Peyer's patch (tissue), 4 donors: ENCODE measurements at regions not wholly inside any gene's neighbourhood (a gene's known extent, or its start where the extent isn't known, plus 50 kb on each side); places are given as distances from the start of the nearest gene placed in this dataset.

ENCODE experiments used
- DNase-seq, 3 donors: peaks; one replicate each; pipeline ENCODE4 v3.0.0-alpha.2; 2017 to 2019
- H3K27ac ChIP-seq, 4 donors: fragments of 200-600 bp; sonication (generic); one replicate each; pipeline ENCODE4 v1.5.1; 2016 to 2019
- H3K27me3 ChIP-seq, 2 donors: fragments of 200-600 bp; sonication (generic); one replicate each; pipeline ENCODE4 v1.5.1; 2019
- H3K36me3 ChIP-seq, 3 donors: fragments of 200-600 bp; sonication (generic); one replicate each; pipeline ENCODE4 v1.5.1; 2016 to 2019
- H3K4me1 ChIP-seq, 4 donors: fragments of 200-600 bp; sonication (generic); one replicate each; pipeline ENCODE4 v1.5.1; 2016 to 2019
- H3K4me3 ChIP-seq, 4 donors: fragments of 200-600 bp; sonication (generic); 1 replicate in 3 of 4; 2 replicates in 1 of 4; pipeline ENCODE4 v1.5.1; 2016 to 2019; ENCODE audit warnings: mild to moderate bottlenecking in 1 of 4
- H3K9me3 ChIP-seq, 4 donors: fragments of 200-600 bp; sonication (generic); one replicate each; pipeline ENCODE4 v1.5.1; 2016 to 2019; ENCODE audit warnings: mild to moderate bottlenecking in 1 of 4
- CTCF ChIP-seq, 6 experiments: fragments of 450-650 bp in 4 of 6; fragments of 200-600 bp in 2 of 6; sonication (generic) in 1 of 6; IDR thresholded peaks; one replicate each; pipeline ENCODE4 v1.5.1; 2017 to 2019; ENCODE audit warnings: antibody characterized with exemption in 6 of 6, mild to moderate bottlenecking in 3 of 6, moderate library complexity in 1 of 6
- POLR2A ChIP-seq, 2 donors: fragments of 450-650 bp; IDR thresholded peaks; one replicate each; pipeline ENCODE4 v1.5.1; 2017; ENCODE audit warnings: antibody characterized with exemption in 2 of 2, mild to moderate bottlenecking in 2 of 2, moderate library complexity in 2 of 2

- no peak for DNase-seq
- H3K9me3 ChIP-seq, result no peaks in the 10 kb centered on the region
- H3K4me3 ChIP-seq, result no peak overlapping the region
- no peaks in the 10 kb centered on the region for H3K4me1 ChIP-seq
- TF ChIP-seq POLR2A (IDR thresholded peaks at IDR 0.05) (no peak), CTCF (IDR thresholded peaks at IDR 0.05) (no peak)
- H3K27me3 ChIP-seq, result no peaks in the 10 kb centered on the region
- no peak overlapping the region for H3K27ac ChIP-seq
- H3K36me3 ChIP-seq, result no peaks in the 10 kb centered on the region
Observed at GRCh38 chr16:49972280-49972679, 52.7 kb upstream of the CNEP1R1 start.

GRCh38 chr16:49972961-49973360 lies 52.1 kb upstream of the CNEP1R1 start:
- Histone ChIP-seq H3K4me1 (no peaks in the 10 kb centered on the region), H3K9me3 (no peaks in the 10 kb centered on the region), H3K36me3 (no peaks in the 10 kb centered on the region), H3K27ac (no peak overlapping the region), H3K4me3 (no peak overlapping the region), H3K27me3 (no peaks in the 10 kb centered on the region)
- TF ChIP-seq POLR2A (IDR thresholded peaks at IDR 0.05), result no peak
- no peak for TF ChIP-seq CTCF (IDR thresholded peaks at IDR 0.05)
- DNase-seq, result no peak
